ENCODE measurements at regions not wholly inside any gene's neighbourhood (a gene's known extent, or its start where the extent isn't known, plus 50 kb on each side); places are given as distances from the start of the nearest gene placed in this dataset.
"Not testable (repeated sequence)": the region's sequence is repeated elsewhere in the genome, so short reads cannot be mapped to it uniquely, and the experiment has no call there.

DNA sequence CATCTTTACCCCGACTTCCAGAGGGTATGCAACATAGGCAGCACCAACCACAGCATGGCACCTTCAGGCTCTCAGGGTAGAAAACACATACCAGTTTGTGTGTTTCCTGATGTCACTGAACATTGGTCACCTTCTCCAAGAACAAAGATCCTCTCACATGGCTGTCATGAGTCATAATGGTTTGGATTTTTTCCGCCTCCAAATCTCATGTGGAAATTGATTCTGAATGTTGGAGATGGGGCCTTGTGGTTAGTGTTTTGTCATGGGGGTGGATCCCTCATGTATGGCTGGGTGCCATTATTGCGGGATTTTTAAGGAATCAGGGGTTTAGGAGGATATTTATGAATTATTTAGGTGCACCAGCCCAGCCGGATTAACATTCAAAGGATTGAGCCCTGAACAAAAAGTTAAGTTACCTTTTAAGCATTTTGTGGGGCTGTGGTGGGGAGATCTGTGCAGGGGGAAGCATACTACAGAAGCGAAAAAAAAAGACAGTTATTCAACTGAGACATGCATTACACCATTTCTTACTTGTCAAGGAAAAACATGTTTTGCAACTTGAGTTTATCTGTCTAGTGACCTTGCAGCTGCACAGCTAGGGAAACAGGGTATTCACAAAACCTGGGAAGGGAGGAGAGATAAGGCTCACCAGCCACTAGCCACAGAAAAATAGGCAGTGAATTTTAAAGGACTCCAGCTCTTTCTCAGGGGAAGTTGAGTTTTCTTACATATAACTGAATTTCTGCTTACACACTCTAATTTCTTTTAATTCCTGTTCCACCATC lies 774.1 kb upstream of the AUTS2 start:
- no peak for DNase-seq (ENCODE audit: low read depth)

DNA sequence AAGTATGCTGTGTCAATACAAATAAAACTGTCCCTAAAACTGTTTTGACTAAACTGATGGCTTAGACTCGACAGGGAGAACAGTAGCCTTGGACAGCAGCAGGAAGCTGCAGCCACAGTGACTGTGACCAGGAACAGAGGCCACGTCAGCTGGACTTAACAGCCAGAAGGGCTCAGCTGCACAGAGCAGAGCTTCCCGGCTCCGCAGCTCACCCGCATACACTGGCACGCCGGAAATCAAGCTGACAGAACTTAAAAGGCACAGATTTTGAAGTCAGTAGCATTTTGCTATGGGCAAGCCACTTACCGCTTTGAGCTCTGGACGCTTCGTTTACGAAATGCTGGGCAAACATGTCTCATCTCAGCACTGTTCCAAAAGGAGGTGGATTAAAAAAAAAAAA lies 769.7 kb upstream of the AUTS2 start:
- DNase-seq (ENCODE audit: low read depth): no peak

DNA sequence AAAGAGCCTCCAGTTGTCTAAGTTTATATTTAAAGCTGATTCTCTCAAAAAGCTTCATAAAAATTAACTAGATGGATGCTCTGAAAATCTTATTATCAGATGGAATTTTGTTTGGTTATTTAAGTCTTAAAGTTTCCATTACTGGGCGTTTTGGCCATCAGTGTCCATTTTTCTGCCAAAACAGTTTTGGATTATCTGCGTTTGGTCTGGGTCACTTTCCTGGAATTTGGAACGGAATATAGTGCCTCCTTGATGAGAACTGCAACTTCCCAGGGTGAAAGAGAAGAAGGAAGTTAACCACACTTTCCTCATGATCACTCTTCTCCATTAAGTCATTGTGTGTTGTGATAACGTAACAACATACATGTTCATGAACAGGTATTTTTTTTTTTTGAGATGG lies 764.9 kb upstream of the AUTS2 start:
- no peak for DNase-seq (ENCODE audit: low read depth)

DNA sequence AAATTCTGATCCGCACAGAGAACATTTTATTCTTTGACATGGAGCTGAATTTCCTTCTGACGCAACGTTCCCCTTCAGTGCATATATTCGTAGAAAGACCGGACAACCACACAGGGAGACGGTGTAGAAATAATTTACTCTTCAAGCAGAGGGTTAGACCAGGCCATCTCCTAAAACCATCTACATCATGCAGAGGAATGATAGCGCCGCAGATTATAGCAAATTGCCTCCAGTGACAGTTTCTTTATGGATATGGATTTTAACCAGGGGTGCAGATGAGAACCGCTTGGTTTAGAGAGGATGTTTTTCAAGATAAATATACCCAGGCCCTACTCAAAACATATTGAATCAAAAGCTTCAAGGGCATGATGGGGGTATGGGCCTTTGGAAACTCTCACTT lies 759.3 kb upstream of the AUTS2 start:
- DNase-seq (ENCODE audit: low read depth): no peak

DNA sequence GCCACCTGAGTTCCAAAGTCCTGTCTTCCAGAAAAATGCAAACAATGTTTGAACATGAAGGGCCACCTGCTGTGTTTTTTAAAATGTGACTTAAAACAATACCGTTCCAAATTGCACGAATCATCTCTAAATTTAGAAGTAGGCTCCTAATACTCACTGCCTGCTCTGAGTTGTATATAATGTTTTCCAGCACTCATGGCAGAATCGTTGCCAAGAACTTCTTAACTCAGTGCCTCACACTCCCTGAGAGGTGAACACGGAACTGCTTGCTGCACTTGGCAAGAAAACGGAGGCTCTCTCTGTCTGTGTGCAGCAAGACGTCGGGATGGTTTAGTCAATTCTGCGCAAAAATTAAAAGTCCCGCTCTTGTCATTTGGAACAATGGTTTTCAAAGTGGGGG lies 757.3 kb upstream of the AUTS2 start:
- DNase-seq (ENCODE audit: low read depth): no peak

DNA sequence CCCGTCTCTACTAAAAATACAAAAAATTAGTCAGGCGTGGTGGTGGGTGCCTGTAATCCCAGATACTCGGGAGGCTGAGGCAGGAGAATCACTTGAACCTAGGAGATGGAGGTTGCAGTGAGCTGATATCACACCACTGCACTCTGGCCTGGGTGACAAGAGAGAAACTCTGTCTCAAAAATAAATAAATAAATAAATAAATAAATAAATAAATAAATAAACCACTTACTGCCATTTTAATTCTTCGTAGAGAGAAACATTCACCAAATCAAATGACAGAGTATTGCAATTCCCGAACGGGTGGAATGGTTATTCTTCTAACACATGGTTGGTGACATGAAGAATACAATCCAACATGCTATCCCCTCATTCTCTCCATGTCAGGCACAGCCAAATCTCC lies 754.3 kb upstream of the AUTS2 start:
- DNase-seq (ENCODE audit: low read depth): not testable (repeated sequence)

DNA sequence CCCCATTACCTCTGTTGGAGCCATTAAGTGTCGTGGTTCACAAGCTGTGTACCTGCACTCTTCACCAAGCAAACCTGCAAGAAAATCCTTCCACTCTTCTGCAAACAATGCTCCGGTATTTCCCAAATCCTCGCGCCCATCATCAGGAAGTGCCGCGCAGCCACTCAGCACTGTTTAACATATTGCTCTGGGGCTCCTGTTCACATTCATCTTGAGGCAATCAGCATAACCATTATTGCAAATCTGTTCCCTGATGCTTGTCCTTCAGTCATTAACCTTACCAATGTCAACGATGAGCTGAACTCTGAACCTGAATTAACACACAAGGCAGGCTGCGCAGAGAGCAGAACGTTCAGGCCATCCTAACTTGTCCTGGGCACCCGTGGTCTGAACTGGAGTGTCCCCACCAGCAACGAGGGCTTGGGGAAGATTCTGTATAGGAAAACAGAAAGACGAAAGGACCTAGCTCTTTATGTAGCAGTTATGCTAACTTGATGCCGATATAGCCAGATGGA lies 751.4 kb upstream of the AUTS2 start:
- no peak for DNase-seq (ENCODE audit: low read depth)

DNA sequence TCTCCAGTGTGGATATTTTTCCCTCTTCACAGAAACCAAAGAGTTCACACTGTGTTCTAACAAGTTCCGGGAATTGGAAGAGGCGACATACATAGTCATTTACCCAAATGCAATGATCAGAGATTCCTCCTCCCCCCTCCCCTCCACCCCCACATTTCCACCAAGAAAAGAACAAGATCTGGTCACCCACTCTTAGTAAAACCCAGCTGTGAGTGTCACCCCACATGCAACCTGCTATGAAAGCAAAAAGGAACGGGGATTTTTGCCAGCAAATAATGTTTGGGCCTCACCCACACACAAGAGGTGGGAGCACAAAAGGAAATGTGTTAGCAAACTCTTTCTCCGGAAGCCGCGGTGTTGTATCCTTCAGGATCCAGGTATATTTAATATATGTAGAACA lies 745.0 kb upstream of the AUTS2 start:
- no peak for DNase-seq (ENCODE audit: low read depth)

DNA sequence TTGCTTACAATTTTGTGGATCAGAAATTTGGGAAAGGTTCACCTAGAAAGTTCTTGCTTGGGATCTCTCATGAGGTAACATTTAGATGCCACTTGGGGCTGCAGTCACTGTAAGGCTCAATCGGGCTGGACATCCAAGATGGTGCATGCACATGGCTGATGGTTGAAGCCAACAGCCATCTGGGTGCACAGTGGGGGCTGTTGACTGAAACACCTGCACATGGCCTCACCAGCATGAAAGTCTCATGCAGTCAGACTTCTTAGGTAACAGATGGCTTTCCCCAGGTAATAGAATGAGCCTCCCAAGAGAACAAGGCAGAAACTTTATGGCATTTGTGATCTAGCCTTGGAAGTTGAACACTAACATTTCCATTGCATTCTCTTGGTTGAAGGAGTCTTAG lies 740.7 kb upstream of the AUTS2 start:
- no peak for DNase-seq (ENCODE audit: low read depth)

DNA sequence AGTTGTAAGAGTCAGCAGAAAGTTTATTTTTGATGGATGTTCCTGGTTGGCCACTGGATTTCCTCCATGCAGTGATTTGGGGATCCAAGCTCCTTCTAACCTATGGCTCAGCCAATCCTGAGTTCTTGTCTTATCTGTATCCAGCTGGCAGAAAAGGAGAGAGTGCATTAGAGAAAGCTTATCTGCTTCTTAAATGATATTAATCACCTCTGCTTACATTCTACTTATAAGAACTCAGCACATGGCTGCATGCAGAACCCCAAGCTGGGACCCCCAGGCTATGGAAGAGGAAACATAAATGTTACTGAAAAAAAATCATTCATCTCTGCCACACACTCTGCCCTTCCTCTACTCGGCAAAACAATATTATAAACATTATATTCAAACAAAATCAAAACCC lies 739.8 kb upstream of the AUTS2 start:
- no peak for DNase-seq (ENCODE audit: low read depth)

DNA sequence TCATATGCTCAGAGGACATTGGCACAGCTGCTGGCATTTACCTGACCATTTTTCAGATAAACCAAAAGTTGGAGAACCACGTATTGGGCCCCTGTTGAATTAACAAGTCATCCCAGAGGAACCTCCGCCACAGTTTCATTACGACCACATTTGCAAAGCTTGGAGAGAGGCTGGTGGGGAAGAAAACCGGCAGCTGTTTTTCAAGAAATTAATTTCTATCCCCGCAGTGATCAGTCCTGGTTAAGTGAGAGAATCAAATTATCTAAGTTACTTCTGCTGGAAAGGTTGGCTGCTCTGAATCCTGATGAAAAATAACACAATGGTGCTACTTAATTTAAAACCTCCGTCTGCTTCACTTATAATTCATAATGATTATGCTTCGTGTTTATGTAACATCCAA lies 737.1 kb upstream of the AUTS2 start:
- no peak for DNase-seq (ENCODE audit: low read depth)

DNA sequence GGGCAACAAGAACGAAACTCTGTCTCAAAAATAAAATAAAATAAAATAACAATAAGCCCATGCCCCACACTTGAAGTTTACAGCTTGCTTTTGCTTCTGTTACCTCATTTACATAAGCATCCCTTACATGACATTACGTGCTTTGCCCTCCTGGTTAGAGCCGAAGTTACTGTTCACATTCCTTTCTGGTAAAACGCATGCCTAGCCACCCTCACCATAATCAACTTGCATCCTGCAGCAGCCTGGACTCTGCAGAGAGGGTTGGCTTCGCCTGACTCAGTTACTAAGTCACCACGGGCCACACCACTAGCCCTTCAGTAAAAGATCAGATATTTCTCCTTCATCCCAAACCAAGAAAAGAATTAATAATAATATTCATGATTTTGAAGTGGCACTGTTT lies 736.0 kb upstream of the AUTS2 start:
- DNase-seq (ENCODE audit: low read depth): no peak

DNA sequence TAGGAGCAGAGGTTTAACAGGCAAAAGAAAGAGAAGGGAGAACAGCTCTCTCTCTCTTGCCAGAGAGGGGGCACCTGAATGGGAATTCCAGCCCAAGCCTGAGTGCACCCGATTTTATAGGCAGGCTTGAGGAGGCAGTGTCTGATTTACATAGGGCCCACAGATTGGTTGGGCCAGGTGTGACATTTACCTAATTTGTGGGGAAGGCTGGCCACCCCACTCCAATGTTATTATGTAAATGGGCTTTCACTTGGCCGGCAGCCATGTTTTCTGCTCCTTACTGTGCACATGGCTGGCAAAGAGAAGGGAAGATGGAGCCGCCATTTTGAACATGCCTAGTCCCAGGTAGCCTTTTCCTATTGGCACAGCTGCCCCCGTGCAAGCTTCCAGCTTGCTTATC lies 735.5 kb upstream of the AUTS2 start:
- no peak for DNase-seq (ENCODE audit: low read depth)

DNA sequence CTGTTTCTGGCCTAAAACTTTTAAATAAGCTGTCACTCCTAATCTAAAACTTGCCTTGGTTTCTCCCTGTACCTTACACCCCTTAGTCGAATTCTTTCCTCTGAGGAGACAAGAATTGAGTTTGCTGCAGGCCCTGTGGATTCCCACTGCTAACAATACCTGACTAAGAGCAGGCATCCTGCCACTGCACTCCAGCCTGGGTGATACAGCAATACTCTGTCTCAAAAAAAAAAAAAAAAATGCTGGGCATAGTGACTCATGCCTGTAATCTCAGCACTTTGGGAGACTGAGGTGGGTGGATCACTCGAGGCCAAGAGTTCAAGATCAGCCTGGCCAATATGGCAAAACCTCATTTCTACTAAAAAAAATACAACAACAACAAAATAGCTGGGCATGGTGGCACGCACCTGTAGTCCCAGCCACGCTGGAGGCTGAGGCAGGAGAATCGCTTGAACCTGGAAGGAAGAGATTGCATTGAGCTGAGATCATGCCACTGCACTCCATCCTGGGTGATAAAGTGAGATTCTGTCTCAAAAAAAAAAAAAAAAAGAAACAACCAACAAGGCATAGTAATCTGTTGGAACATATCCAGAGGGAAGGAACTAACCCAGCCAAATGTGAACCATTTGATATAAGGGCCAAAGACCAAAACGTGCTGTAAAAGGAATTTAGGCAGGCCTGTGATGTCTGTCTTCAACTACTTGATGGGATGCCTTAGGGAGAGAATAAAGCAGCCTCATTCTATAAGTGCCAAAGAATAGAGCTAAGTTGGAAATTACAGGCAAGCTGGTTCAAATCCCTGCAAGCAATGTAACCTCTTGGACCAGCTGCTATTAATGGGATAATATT lies 732.7 kb upstream of the AUTS2 start:
- DNase-seq (ENCODE audit: low read depth): no peak

DNA sequence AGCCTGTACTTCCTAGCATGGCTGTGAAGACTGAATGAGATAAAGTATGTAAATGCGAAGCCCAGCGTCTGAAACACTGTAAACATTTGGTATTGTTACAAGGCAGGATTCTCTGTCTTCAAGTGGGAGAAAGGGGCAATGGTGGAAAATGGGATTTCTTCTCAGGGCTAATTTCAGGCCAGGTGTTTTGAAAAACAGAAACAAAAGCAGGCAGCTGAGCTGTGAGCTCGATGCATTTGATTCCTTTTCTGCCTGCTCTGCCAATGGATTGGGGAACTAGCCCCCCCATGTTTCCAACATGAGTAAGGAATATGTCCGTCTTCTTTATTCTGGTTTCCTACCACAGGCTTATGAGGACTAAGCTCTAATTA lies 732.1 kb upstream of the AUTS2 start:
- no peak for DNase-seq (ENCODE audit: low read depth)

DNA sequence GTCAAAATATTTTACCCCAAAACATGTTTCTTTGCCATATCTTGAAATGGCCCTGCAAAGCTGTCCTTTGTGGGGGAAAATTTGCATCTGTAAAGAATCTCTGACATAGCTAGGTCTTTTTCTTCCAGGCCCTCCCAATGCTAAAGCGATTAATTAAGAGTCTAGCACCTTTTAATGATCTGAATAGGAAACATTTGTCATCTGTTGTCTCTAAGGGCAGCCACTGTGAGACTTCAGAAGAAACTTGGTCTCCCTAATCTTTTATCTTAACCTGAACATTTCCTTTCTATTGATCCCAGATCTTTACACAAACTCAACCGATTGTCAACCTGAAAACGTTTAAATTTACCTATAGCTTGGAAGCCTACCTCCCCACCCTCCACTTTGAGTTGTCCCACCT lies 731.6 kb upstream of the AUTS2 start:
- not testable (repeated sequence) for DNase-seq (ENCODE audit: low read depth)

DNA sequence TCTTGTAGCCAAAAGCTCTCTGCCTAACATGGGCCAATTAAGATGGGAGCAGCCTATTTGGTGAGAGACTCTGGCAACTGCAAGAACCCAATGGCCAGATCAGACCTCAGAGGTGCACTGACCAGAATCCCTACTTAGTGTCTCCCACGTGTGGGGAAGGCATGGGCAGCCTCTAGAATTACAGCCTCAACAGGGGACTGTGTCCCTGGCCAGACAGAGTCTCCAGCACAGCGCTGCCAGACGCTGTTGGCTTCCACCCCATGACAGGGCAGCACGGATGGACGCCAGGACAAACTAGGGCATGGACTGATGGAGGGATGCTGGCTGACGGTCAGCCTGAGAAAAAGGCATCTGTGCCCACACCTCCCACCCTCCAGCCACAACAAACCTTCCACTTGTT lies 729.3 kb upstream of the AUTS2 start:
- no peak for DNase-seq (ENCODE audit: low read depth)

DNA sequence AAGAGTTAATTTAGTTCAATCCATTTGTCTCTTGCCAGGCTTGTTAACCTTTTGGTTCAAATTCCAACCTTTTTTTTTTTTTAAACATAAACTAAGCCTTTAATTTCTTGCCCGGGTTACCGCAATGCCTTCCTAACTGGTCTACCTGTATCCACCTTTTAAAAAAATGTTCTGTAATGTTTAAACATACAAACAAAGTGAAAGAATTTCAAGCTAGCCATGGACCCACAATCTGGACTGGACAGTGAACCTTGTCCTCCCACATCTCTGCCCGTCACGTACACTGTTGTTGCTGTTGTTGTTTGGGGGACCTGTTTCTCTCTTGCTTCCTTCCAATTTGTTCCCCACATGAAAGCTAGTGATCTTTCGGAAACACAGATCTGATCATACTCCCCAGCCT lies 724.7 kb upstream of the AUTS2 start:
- DNase-seq (ENCODE audit: low read depth): no peak

DNA sequence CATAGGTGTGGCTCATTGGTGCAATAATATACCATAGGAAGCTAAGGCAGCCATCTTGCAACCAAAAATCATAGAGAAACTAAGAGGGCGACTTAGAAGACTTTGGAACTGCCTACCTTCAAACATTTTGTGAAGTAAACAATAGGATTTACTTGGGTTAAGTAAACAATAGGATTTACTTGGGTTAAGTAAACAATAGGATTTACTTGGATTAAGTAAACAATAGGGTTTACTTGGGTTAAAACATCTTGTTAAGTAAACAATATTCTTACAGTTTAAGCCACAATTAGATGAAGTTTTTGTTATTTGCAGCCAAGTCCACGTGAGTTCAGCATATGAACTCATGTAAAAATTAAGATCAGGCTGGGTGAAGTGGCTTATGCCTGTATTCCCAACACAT lies 722.4 kb upstream of the AUTS2 start:
- no peak for DNase-seq (ENCODE audit: low read depth)

DNA sequence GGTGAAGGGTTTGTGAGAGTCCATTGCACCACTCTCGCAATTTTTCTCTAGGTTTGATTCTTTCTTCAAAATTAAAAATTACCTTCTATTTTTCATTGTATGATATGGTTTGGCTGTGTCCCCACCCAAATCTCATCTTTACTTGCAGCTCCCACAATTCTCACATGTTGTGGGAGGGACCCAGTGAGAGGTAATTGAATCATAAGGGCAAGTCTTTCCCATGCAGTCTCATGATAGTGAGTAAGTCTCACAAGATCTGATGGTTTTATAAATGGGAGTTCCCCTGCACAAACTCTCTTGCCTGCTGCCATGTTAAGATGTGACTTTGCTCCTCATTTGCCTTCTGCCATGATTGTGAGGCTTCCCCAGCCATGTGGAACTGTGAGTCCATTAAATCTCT lies 711.2 kb upstream of the AUTS2 start:
- not testable (repeated sequence) for DNase-seq (ENCODE audit: low read depth)

DNA sequence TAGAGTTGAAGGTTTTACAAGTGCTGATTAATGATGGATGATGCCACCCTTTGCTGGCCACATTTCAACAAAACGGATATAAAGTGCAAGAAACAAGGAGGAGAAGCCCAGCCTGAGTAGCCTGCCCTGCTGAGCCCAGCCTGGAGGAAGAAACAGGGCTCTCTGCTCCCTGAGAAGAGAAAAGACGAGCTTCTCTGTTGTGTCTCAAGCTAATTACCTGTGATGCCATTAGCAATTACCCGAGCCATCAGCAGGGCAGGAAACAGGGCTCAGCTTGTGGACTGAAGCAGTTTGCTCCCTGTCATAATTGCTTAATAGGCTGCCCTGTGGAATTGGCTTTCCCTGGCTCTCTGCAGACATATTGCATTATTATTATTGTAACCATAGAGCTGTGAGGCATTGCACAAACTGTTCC lies 709.3 kb upstream of the AUTS2 start:
- no peak for DNase-seq (ENCODE audit: low read depth)

DNA sequence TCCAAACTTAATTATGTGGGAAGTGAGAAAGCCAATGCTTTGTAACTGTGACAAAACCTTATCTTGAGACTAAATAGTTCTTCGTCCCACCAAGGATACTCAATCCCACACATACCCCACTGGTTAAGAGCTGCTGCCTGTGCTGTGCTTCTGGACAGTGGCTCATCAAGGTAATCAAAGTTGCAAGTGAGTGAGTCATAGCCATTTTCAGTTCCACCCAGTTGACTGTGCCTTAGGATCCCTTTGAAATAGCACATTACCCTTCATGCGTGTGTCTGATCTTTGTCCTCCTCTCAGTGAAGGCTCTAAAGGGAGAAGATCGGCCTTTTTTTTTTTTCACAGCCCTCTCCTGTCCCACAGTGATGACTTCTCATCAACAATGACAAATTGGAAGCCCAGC lies 706.0 kb upstream of the AUTS2 start:
- DNase-seq (ENCODE audit: low read depth): no peak

DNA sequence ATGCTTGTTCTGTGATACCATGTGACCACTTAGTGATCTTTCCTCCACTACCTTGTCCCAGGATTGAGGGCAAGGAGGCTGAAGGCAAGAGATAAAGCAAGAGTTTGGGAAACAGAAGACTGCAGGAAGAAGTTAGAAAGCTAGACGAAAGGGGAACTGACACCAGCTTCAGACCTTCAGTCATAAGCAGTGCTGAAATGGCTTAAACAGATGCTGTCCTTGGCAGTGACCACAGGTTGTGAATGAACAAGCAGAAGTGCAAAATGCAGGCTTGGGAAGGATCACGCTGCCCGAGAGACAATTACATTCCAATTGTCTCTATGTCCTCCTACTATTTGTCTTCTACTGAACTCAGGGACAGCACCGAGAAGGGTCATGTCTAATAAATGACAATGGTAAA lies 704.9 kb upstream of the AUTS2 start:
- DNase-seq (ENCODE audit: low read depth): no peak
